Caco-2 (cell line): ENCODE measurements at regions not wholly inside any gene's neighbourhood (a gene's known extent, or its start where the extent isn't known, plus 50 kb on each side); places are given as distances from the start of the nearest gene placed in this dataset.

ENCODE experiments used
- BruUV-seq: library from RNA; stranded (reverse); fragments of 400-500 nt; replicated peaks from 2 replicates; lab custom pipeline; 2021; lab: Mats Ljungman, UMichigan
- CTCF ChIA-PET: fragments of 300-600 bp; sonication (Branson Sonifier 250); formaldehyde crosslinking; loops from one replicate; lab custom pipeline; 2022; ENCODE audit warnings: antibody characterized with exemption; lab: Charles Lee
- POLR2A ChIA-PET: fragments of 300-600 bp; sonication (Branson Sonifier 250); formaldehyde crosslinking; loops from one replicate; lab custom pipeline; 2022; ENCODE audit warnings: antibody characterized with exemption; lab: Charles Lee
- DNase-seq, 2 experiments: peaks; one replicate each; pipeline versions ENCODE4 v3.0.0 to v3.0.0-alpha.2; 2020 to 2022
- H3K27me3 ChIP-seq: replicated peaks from 2 replicates; pipeline ENCODE4 v1.6.0; 2011; ENCODE audit warnings: low read length; ENCODE audit not compliant: control insufficient read depth, insufficient read depth
- H3K36me3 ChIP-seq: 2 replicates; pipeline ENCODE4 v1.5.1; 2011; ENCODE audit warnings: low read length; ENCODE audit not compliant: control insufficient read depth, insufficient read depth
- H3K4me1 ChIP-seq: fragments of 250-450 bp; sonication (Bioruptor Pico); 2 replicates; pipeline ENCODE4 v1.5.1; 2020; ENCODE audit warnings: mild to moderate bottlenecking
- H3K4me3 ChIP-seq: 2 replicates; pipeline ENCODE4 v1.5.1; 2011; ENCODE audit warnings: low read depth, mild to moderate bottlenecking, control low read depth, low read length
- H3K9me3 ChIP-seq: fragments of 250-450 bp; sonication (Bioruptor Pico); 2 replicates; pipeline ENCODE4 v1.5.1; 2020; ENCODE audit warnings: mild to moderate bottlenecking, moderate library complexity
- H3K27ac Mint-ChIP-seq: one replicate; pipeline ENCODE4 v1.8.0; 2022; ENCODE audit warnings: mixed read lengths; ENCODE audit not compliant: unreplicated experiment
- H3K27me3 Mint-ChIP-seq: one replicate; pipeline ENCODE4 v1.8.0; 2022; ENCODE audit warnings: mixed read lengths; ENCODE audit not compliant: insufficient read depth, unreplicated experiment
- H3K36me3 Mint-ChIP-seq: one replicate; pipeline ENCODE4 v1.8.0; 2022; ENCODE audit warnings: mild to moderate bottlenecking, mixed read lengths; ENCODE audit not compliant: insufficient read depth, unreplicated experiment
- H3K4me1 Mint-ChIP-seq: one replicate; pipeline ENCODE4 v1.8.0; 2022; ENCODE audit warnings: low read depth, mixed read lengths; ENCODE audit not compliant: unreplicated experiment
- H3K4me3 Mint-ChIP-seq: one replicate; pipeline ENCODE4 v1.8.0; 2022; ENCODE audit warnings: mild to moderate bottlenecking, moderate library complexity, mixed read lengths; ENCODE audit not compliant: unreplicated experiment
- H3K9me3 Mint-ChIP-seq: one replicate; pipeline ENCODE4 v1.8.0; 2022; ENCODE audit warnings: mixed read lengths; ENCODE audit not compliant: unreplicated experiment
- intact Hi-C: fragments of 100-400 bp; cut with micrococcal nuclease; formaldehyde crosslinking; loops from one replicate; pipeline ENCODE4 v1.10.0; 2022; ENCODE audit not compliant: unreplicated experiment
- TF ChIP-seq, protein P1 (sequence below), 2 experiments: fragments of 200-600 bp in 1 of 2; IDR thresholded peaks; 1 replicate in 1 of 2; 2 replicates in 1 of 2; pipeline versions ENCODE4 v1.5.1 to v1.8.0; 2011 to 2022; ENCODE audit warnings: antibody characterized with exemption in 1 of 2, control low read depth in 1 of 2, inconsistent platforms in 1 of 2, low read depth in 1 of 2, low read length in 1 of 2, mild to moderate bottlenecking in 1 of 2, moderate library complexity in 1 of 2; ENCODE audit not compliant: insufficient read depth in 1 of 2, severe bottlenecking in 1 of 2, unreplicated experiment in 1 of 2

DNA sequence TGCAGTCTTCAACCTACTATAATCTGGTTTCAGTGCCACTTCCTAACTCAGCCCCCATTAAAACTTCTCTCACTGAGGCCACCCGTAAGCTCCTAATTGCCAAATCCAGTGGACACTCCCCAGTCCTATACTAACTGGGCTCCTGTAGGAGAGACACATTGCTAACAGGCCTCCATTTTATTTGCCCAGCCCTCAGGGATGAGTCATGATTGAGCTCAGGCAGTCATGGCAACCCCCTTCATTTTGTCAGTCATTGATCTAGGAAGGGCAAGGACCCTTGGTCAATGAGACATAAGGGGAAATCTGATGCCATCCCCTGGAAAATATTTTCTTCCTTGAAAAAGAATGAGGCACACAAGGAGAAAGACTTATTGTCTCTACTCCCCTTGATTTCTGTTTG is 70.1 kb upstream of the HIF1A start:
- intact Hi-C loops = no loop called here
- Mint-ChIP-seq H3K9me3 (no peaks in the 10 kb centered on the region), H3K4me3 (no peak overlapping the region), H3K27ac (no peak overlapping the region), H3K36me3 (no peaks in the 10 kb centered on the region), H3K27me3 (no peaks in the 10 kb centered on the region), H3K4me1 (peaks cover 6% of the 10 kb centered on the region)
- POLR2A ChIA-PET = no interaction called here
- TF ChIP-seq, protein P1, sequence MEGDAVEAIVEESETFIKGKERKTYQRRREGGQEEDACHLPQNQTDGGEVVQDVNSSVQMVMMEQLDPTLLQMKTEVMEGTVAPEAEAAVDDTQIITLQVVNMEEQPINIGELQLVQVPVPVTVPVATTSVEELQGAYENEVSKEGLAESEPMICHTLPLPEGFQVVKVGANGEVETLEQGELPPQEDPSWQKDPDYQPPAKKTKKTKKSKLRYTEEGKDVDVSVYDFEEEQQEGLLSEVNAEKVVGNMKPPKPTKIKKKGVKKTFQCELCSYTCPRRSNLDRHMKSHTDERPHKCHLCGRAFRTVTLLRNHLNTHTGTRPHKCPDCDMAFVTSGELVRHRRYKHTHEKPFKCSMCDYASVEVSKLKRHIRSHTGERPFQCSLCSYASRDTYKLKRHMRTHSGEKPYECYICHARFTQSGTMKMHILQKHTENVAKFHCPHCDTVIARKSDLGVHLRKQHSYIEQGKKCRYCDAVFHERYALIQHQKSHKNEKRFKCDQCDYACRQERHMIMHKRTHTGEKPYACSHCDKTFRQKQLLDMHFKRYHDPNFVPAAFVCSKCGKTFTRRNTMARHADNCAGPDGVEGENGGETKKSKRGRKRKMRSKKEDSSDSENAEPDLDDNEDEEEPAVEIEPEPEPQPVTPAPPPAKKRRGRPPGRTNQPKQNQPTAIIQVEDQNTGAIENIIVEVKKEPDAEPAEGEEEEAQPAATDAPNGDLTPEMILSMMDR (IDR thresholded peaks at IDR 0.05; ENCODE audit: insufficient read depth in 1 of 2, low read depth in 1 of 2, low read length in 1 of 2, severe bottlenecking in 1 of 2, unreplicated experiment in 1 of 2) = no peak
- Histone ChIP-seq H3K4me1 (no peaks in the 10 kb centered on the region), H3K27me3 (no peaks in the 10 kb centered on the region), H3K36me3 (no peaks in the 10 kb centered on the region), H3K4me3 (no peak overlapping the region), H3K9me3 (no peaks in the 10 kb centered on the region)
- no TSS peak for BruUV-seq
- DNase-seq = peak in 1 of 2 experiments; percentile 4
- CTCF ChIA-PET = no interaction called here

DNA sequence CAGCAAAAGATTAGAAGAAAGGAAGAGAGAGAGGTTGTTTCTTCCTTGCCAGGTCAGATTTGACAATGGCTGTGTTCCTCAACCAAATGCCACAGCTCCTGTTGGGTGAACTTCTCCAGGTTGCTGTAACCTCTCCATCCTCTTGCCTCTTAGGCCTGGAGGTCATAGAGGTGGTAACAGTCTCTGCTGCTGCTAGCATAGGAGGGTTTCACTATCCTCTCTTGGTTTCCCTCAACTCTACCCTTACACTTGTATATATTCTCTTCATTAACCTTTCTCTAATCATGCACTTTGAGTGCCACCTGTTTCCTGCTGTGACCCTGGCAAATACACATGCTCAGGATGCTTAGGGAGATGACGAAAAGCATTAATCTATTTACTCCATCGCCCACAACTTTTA is 67.7 kb upstream of the HIF1A start:
- no peaks in the 10 kb centered on the region for H3K27me3 Mint-ChIP-seq
- no TSS peak for BruUV-seq
- H3K4me3 Mint-ChIP-seq = no peak overlapping the region
- intact Hi-C loops = no loop called here
- peaks cover 6% of the 10 kb centered on the region for H3K4me1 Mint-ChIP-seq
- DNase-seq = no peak
- H3K27ac Mint-ChIP-seq = no peak overlapping the region
- H3K9me3 Mint-ChIP-seq = no peaks in the 10 kb centered on the region
- no peaks in the 10 kb centered on the region for H3K27me3 ChIP-seq
- H3K4me3 ChIP-seq = no peak overlapping the region
- ChIA-PET CTCF (no interaction called here), POLR2A (no interaction called here)
- no peaks in the 10 kb centered on the region for H3K36me3 ChIP-seq
- TF ChIP-seq, protein P1 (IDR thresholded peaks at IDR 0.05; ENCODE audit: insufficient read depth in 1 of 2, low read depth in 1 of 2, low read length in 1 of 2, severe bottlenecking in 1 of 2, unreplicated experiment in 1 of 2) = no peak
- H3K36me3 Mint-ChIP-seq = no peaks in the 10 kb centered on the region
- no peaks in the 10 kb centered on the region for H3K4me1 ChIP-seq
- H3K9me3 ChIP-seq = no peaks in the 10 kb centered on the region

DNA sequence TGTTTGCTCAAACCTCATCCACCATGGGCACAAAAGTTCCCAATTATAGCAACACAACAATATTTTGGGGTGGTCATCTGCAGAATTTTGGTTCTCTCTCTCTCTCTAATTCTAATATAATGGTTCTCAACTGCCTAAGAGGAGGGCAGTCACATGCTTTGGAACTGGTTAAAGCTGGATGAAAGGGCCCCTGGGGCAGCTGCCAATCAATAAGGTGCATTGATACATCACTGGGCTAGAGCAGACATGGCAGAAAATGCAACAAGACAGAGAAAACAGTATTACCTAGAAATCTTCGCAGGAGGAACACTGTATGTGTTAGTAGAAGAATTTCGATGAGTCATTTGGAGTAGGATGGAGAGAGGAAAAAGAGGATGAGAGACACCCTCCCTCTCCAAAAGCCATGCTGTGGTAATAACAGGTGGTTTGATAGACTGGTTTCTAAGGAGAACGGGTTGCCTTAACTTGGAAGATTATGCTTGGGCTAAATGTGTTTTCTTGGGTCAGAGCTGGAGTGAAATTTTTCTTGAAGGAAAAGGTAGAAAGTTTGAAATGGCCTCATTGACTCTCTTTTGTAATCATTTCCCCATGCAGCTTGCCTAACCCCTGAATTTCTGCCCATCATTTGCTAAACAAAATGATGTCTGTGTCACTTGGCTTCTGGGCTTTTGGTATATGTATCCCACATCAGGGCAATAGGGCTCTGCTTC is 67.1 kb upstream of the HIF1A start:
- H3K9me3 Mint-ChIP-seq = no peaks in the 10 kb centered on the region
- Histone ChIP-seq H3K4me3 (no peak overlapping the region), H3K36me3 (no peaks in the 10 kb centered on the region), H3K4me1 (no peaks in the 10 kb centered on the region), H3K27me3 (no peaks in the 10 kb centered on the region), H3K9me3 (no peaks in the 10 kb centered on the region)
- H3K36me3 Mint-ChIP-seq = no peaks in the 10 kb centered on the region
- H3K4me1 Mint-ChIP-seq = peaks cover 6% of the 10 kb centered on the region
- no peak overlapping the region for H3K27ac Mint-ChIP-seq
- intact Hi-C loops = no loop called here
- DNase-seq = no peak
- TF ChIP-seq, protein P1 (IDR thresholded peaks at IDR 0.05; ENCODE audit: insufficient read depth in 1 of 2, low read depth in 1 of 2, low read length in 1 of 2, severe bottlenecking in 1 of 2, unreplicated experiment in 1 of 2) = no peak
- H3K27me3 Mint-ChIP-seq = no peaks in the 10 kb centered on the region
- no TSS peak for BruUV-seq
- no peak overlapping the region for H3K4me3 Mint-ChIP-seq
- ChIA-PET CTCF (no interaction called here), POLR2A (no interaction called here)
